Activated CD4-positive, alpha-beta T cell treated with anti-CD3 and anti-CD28 coated beads, Interleukin-10, Interleukin-2, amounts not matched to agents 100 ng/mL and 50 ng/mL, durations not matched to agents 16 hours and 8 hours (primary cell): ENCODE measurements at regions not wholly inside any gene's neighbourhood (a gene's known extent, or its start where the extent isn't known, plus 50 kb on each side); places are given as distances from the start of the nearest gene placed in this dataset.
A peak's percentile ranks its signal among the peaks of the same experiment; 100 is the strongest.
"Not testable (repeated sequence)": the region's sequence is repeated elsewhere in the genome, so short reads cannot be mapped to it uniquely, and the experiment has no call there.

ENCODE experiments used
- DNase-seq: peaks from one replicate; pipeline ENCODE4 v3.0.0-alpha.2; 2020

GRCh38 chr15:85196697-85197096 lies 183.7 kb upstream of the AKAP13 start:
- not testable (repeated sequence) for DNase-seq

- not testable (repeated sequence) for DNase-seq
Measured at GRCh38 chr15:85197582-85197981, 182.8 kb upstream of the AKAP13 start.

- DNase-seq, result not testable (repeated sequence)
Measured at GRCh38 chr15:85198432-85198831, 182.0 kb upstream of the AKAP13 start.

GRCh38 chr15:85200215-85200614 lies 180.2 kb upstream of the AKAP13 start:
- not testable (repeated sequence) for DNase-seq

- not testable (repeated sequence) for DNase-seq
Measured at GRCh38 chr15:85201118-85201793, 179.1 kb upstream of the AKAP13 start.

GRCh38 chr15:85204481-85204880 lies 175.9 kb upstream of the AKAP13 start:
- DNase-seq, result not testable (repeated sequence)

- not testable (repeated sequence) for DNase-seq
Measured at GRCh38 chr15:85233791-85234325, 146.5 kb upstream of the AKAP13 start.

- peak; percentile 41 for DNase-seq
Measured at GRCh38 chr15:85234450-85235196, 145.8 kb upstream of the AKAP13 start.

- DNase-seq, result not testable (repeated sequence)
Measured at GRCh38 chr15:85244056-85244455, 136.3 kb upstream of the AKAP13 start.

GRCh38 chr15:85250938-85251542 lies 129.4 kb upstream of the AKAP13 start:
- DNase-seq, result not testable (repeated sequence)

- not testable (repeated sequence) for DNase-seq
Measured at GRCh38 chr15:85253196-85253915, 127.0 kb upstream of the AKAP13 start.

GRCh38 chr15:85254961-85255360 lies 125.4 kb upstream of the AKAP13 start:
- DNase-seq, result not testable (repeated sequence)

- not testable (repeated sequence) for DNase-seq
Measured at GRCh38 chr15:85255502-85255901, 124.9 kb upstream of the AKAP13 start.

- DNase-seq, result not testable (repeated sequence)
Measured at GRCh38 chr15:85256009-85256997, 124.1 kb upstream of the AKAP13 start.

GRCh38 chr15:85258062-85258445 lies 122.3 kb upstream of the AKAP13 start:
- not testable (repeated sequence) for DNase-seq

GRCh38 chr15:85258559-85259209 lies 121.7 kb upstream of the AKAP13 start:
- not testable (repeated sequence) for DNase-seq

GRCh38 chr15:85260526-85260925 lies 119.9 kb upstream of the AKAP13 start:
- DNase-seq, result not testable (repeated sequence)

- not testable (repeated sequence) for DNase-seq
Measured at GRCh38 chr15:85262461-85263055, 117.8 kb upstream of the AKAP13 start.

GRCh38 chr15:85263842-85264440 lies 116.5 kb upstream of the AKAP13 start:
- DNase-seq, result not testable (repeated sequence)

- not testable (repeated sequence) for DNase-seq
Measured at GRCh38 chr15:85264614-85265190, 115.7 kb upstream of the AKAP13 start.
